ENCODE measurements at regions not wholly inside any gene's neighbourhood (a gene's known extent, or its start where the extent isn't known, plus 50 kb on each side); places are given as distances from the start of the nearest gene placed in this dataset.

DNA sequence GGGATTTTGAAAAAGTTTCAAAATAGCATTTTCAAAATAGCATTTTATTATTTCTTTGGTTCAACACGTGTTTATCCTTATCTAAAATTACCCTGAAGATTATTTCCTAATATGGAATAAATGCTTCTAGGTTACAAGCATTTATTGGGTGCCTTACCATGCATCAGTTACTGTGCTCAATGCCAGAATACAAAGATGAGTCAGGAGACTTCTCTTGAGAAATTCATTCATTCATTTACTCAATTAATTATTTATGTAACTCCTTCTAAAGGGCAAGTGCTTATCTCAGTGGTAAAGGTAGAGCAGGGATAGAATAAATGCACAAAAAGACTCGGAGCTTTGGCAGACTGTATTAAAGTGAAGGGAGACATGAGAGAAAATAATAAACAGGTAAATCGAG, 150.1 kb upstream of the PDE7B start:
- H3K27ac ChIP-seq (ENCODE audit: low read depth in 1 of 2, low read length in 2 of 2): no peak overlapping the region
- H3K9me3 ChIP-seq (ENCODE audit: control insufficient read depth in 4 of 4, low read length in 3 of 4): no peaks in the 10 kb centered on the region
- 76% methylated on average over 3 of the region's 3 CpGs for WGBS
- no peaks in the 10 kb centered on the region for H3K4me1 ChIP-seq (ENCODE audit: control insufficient read depth in 4 of 4, insufficient read depth in 4 of 4, low read length in 3 of 4)
- H3K36me3 ChIP-seq (ENCODE audit: control insufficient read depth in 4 of 4, insufficient read depth in 3 of 4, low read depth in 1 of 4, low read length in 3 of 4): no peaks in the 10 kb centered on the region
- no peaks in the 10 kb centered on the region for H3K27me3 ChIP-seq (ENCODE audit: control insufficient read depth in 4 of 4, insufficient read depth in 4 of 4, low read length in 3 of 4)
- no peak overlapping the region for H3K9ac ChIP-seq (ENCODE audit: low read depth in 1 of 2, low read length in 2 of 2)
- DNase-seq (ENCODE audit: low spot score): no peak
- no peak overlapping the region for H3K4me3 ChIP-seq (ENCODE audit: low read depth in 1 of 3, low read length in 3 of 3)
- TF ChIP-seq FOXA1 (IDR thresholded peaks at IDR 0.05) (no peak), ATF3 (IDR thresholded peaks at IDR 0.05) (no peak), SP1 (IDR thresholded peaks at IDR 0.05) (no peak), RAD21 (IDR thresholded peaks at IDR 0.05) (no peak), YY1 (IDR thresholded peaks at IDR 0.05) (no peak), GABPA (IDR thresholded peaks at IDR 0.05 in 1 of 2, conservative IDR thresholded peaks at IDR 0.05 in 1 of 2) (no peak), HNF4A (conservative IDR thresholded peaks at IDR 0.05) (no peak), FOXA2 (IDR thresholded peaks at IDR 0.05) (no peak), EGR1 (IDR thresholded peaks at IDR 0.05; ENCODE audit: low read depth in 2 of 2) (no peak), MAX (IDR thresholded peaks at IDR 0.05) (no peak), REST (IDR thresholded peaks at IDR 0.05) (no peak)

GRCh38 chr6:135703007-135703406, 148.5 kb upstream of the PDE7B start:
- WGBS: 76% methylated on average over 1 of the region's 1 CpG
- H3K36me3 ChIP-seq (ENCODE audit: control insufficient read depth in 4 of 4, insufficient read depth in 3 of 4, low read depth in 1 of 4, low read length in 3 of 4): no peaks in the 10 kb centered on the region
- no peaks in the 10 kb centered on the region for H3K27me3 ChIP-seq (ENCODE audit: control insufficient read depth in 4 of 4, insufficient read depth in 4 of 4, low read length in 3 of 4)
- no peaks in the 10 kb centered on the region for H3K9me3 ChIP-seq (ENCODE audit: control insufficient read depth in 4 of 4, low read length in 3 of 4)
- no peak overlapping the region for H3K4me3 ChIP-seq (ENCODE audit: low read depth in 1 of 3, low read length in 3 of 3)
- no peak for TF ChIP-seq FOXA2 (IDR thresholded peaks at IDR 0.05)
- TF ChIP-seq RXRA (IDR thresholded peaks at IDR 0.05): no peak
- no peak overlapping the region for H3K27ac ChIP-seq (ENCODE audit: low read depth in 1 of 2, low read length in 2 of 2)
- DNase-seq (ENCODE audit: low spot score): no peak
- no peaks in the 10 kb centered on the region for H3K4me1 ChIP-seq (ENCODE audit: control insufficient read depth in 4 of 4, insufficient read depth in 4 of 4, low read length in 3 of 4)
- no peak overlapping the region for H3K9ac ChIP-seq (ENCODE audit: low read depth in 1 of 2, low read length in 2 of 2)

- Histone ChIP-seq H3K27ac (ENCODE audit: low read depth in 1 of 2, low read length in 2 of 2) (no peak overlapping the region), H3K36me3 (ENCODE audit: control insufficient read depth in 4 of 4, insufficient read depth in 3 of 4, low read depth in 1 of 4, low read length in 3 of 4) (no peaks in the 10 kb centered on the region), H3K4me1 (ENCODE audit: control insufficient read depth in 4 of 4, insufficient read depth in 4 of 4, low read length in 3 of 4) (no peaks in the 10 kb centered on the region), H3K27me3 (ENCODE audit: control insufficient read depth in 4 of 4, insufficient read depth in 4 of 4, low read length in 3 of 4) (no peaks in the 10 kb centered on the region), H3K4me3 (ENCODE audit: low read depth in 1 of 3, low read length in 3 of 3) (no peak overlapping the region), H3K9me3 (ENCODE audit: control insufficient read depth in 4 of 4, low read length in 3 of 4) (no peaks in the 10 kb centered on the region), H3K9ac (ENCODE audit: low read depth in 1 of 2, low read length in 2 of 2) (no peak overlapping the region)
- DNase-seq (ENCODE audit: low spot score): no peak
- 82% methylated on average over 3 of the region's 3 CpGs for WGBS
- TF ChIP-seq YY1 (IDR thresholded peaks at IDR 0.05) (no peak), ATF3 (IDR thresholded peaks at IDR 0.05) (no peak), FOXA2 (IDR thresholded peaks at IDR 0.05) (no peak), SP1 (IDR thresholded peaks at IDR 0.05) (no peak), GABPA (IDR thresholded peaks at IDR 0.05 in 1 of 2, conservative IDR thresholded peaks at IDR 0.05 in 1 of 2) (no peak), REST (IDR thresholded peaks at IDR 0.05) (no peak), MAX (IDR thresholded peaks at IDR 0.05) (no peak), FOXA1 (IDR thresholded peaks at IDR 0.05) (no peak), JUND (IDR thresholded peaks at IDR 0.05) (no peak), EGR1 (IDR thresholded peaks at IDR 0.05; ENCODE audit: low read depth in 2 of 2) (no peak), RXRA (IDR thresholded peaks at IDR 0.05) (no peak), TAF1 (conservative IDR thresholded peaks at IDR 0.05) (no peak), ZBTB33 (IDR thresholded peaks at IDR 0.05) (no peak), HNF4G (IDR thresholded peaks at IDR 0.05) (no peak)
These were observed 147.9 kb upstream of the PDE7B start for GRCh38 chr6:135703621-135704020.
